ENCODE measurements at regions not wholly inside any gene's neighbourhood (a gene's known extent, or its start where the extent isn't known, plus 50 kb on each side); places are given as distances from the start of the nearest gene placed in this dataset.

DNA sequence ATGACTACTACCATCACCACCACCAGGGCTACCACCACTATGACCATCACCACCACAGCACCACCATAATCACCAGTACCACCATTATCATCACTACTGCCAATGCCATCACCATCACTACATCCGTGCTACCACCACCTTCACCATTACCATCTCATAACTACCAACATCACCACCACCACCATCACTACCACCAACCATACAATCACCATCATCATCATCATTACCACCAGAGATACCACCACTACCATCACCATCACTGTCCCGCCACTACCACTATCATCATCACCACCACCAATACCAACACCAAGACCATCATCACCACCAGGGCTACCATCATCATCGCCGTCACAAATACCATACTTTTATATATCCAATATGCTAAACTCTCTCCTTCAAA lies 369.6 kb upstream of the DYNLRB2 start:
- TF ChIP-seq, protein P1, sequence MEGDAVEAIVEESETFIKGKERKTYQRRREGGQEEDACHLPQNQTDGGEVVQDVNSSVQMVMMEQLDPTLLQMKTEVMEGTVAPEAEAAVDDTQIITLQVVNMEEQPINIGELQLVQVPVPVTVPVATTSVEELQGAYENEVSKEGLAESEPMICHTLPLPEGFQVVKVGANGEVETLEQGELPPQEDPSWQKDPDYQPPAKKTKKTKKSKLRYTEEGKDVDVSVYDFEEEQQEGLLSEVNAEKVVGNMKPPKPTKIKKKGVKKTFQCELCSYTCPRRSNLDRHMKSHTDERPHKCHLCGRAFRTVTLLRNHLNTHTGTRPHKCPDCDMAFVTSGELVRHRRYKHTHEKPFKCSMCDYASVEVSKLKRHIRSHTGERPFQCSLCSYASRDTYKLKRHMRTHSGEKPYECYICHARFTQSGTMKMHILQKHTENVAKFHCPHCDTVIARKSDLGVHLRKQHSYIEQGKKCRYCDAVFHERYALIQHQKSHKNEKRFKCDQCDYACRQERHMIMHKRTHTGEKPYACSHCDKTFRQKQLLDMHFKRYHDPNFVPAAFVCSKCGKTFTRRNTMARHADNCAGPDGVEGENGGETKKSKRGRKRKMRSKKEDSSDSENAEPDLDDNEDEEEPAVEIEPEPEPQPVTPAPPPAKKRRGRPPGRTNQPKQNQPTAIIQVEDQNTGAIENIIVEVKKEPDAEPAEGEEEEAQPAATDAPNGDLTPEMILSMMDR (IDR thresholded peaks at IDR 0.05), result no peak
- no peak for TF ChIP-seq POLR2A (IDR thresholded peaks at IDR 0.05)
